HG02938 (cell line): ENCODE measurements at regions not wholly inside any gene's neighbourhood (a gene's known extent, or its start where the extent isn't known, plus 50 kb on each side); places are given as distances from the start of the nearest gene placed in this dataset.

Source experiments
- ATAC-seq: cut with Tn5 transposase; IDR thresholded peaks from one replicate; pipeline ENCODE4 v1.9.1; 2021; ENCODE audit warnings: mild to moderate bottlenecking, moderate library complexity; ENCODE audit not compliant: unreplicated experiment

DNA sequence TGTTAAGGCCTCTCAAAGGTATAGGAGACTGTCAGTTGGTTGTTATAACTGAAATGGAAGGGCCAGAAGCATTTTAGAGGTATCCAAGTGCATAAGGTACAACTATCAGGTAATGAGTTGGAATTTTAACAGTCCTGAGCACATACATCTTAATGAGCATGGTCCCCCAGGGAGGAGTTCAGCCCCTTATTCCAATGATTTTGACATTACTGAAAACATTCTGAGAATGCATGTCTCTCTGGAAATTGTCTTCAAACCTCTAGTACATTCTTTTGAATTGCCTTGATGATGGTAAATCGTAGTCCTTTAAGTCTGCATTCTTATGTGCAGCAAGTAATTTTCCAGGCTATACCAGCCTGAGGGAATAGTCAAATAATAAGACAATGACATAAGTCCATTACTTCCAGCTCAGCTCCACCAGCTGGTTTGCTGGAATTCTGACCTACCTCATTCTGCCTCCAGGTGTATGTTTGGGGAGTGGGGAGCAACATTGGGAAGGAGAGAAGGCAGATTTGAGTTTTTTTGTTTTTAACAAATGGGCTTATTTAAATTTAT lies 239.2 kb downstream of the MSRB3 start:
- ATAC-seq: no peak

DNA sequence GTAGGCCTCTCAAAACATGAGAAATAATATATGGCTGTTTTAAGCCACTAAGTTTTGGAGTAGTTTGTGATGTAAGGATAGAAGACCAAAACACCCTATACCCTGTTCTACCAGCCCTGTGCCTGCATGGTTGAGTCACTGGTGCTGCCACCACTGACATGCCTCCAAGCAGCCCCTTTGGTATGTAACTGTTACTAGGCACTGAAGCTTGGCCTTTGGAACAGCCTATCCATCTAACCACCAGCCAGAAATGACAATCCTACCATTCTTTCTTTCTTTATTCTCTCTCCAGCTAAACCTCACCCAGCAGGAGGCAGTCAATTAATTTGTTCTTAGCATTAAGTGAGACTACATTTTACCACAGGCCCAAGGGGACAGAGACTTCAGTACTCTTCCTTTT lies 240.3 kb downstream of the MSRB3 start:
- ATAC-seq: no peak

DNA sequence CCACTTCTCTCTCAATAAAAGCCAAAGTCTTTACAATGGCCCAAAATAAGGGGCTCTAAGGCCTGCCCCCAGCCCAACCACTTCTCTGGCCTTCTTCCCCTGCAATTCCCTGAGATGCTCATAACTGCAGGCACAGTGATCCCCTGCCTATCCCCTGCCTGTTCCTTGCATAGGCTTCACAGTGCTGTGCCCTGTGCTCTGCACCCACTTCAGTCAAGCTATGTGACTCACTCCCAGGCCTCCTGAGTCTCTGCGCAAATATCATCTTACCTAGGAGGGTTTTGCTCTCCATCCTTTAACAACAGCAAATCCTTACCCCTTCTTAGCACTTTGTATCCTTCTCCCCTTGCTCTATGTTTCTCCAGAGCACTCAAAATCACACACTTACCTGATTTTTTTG lies 242.2 kb downstream of the MSRB3 start:
- ATAC-seq: no peak

DNA sequence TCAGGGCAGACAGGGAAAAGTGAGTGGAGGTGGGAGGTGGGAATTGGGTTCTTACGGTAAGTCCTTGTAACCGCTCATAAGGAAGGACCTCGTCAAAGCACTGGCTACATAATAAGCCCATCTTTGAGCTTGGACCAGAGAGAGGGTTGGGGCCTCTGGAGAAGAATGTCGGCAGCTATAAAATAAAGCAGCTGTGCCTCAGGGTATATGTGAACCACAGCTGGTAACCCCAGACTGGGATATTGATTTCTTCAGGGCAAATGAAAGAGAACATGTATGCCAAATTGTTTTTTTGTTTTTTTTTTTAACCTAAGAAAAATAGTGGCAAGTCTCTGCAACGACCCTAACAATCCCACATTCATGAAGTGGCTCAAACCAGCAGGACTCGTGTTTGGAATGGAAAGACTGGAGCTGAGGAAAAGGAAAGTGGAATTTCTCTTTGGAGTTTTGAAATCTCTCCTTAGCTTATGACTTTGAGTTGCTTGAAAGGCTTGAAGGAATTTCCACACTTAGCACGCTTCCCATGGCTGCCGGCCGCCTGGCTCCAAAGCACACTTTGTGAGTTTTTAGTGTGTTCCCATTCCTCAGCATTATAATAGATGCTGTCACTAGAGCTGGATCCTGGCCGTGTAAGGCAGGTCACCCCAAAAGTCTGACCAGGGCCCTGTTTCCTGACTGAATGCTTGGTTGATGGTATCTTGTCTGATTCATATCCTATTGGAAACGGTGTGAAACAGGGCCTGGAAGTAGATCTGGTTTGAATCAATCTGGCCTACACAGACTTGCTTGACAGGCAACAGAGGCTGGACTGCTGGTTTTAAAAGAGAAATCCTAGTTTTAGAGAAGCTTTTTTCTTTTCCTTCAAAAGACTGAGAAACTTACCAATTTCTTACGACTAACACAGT lies 244.7 kb downstream of the MSRB3 start:
- no peak for ATAC-seq

DNA sequence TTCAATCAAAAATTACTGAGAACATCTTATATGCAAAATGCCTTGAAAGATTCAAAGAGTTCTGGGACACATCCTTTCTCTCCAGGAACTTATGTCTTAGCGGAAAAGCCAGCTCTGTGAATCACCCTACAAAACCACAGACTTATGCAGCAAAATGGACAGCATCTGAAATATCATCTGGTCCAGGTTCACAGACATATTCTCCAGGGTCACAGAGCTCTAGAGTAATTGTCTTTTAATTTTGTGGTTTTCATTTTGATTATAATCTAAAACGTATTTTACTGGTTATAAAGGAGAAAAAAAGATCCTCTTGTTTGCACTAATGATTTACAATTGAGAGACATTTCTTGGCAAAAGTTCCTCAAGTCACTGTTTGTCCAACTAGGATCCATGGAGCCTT lies 246.2 kb downstream of the MSRB3 start:
- ATAC-seq: no peak

DNA sequence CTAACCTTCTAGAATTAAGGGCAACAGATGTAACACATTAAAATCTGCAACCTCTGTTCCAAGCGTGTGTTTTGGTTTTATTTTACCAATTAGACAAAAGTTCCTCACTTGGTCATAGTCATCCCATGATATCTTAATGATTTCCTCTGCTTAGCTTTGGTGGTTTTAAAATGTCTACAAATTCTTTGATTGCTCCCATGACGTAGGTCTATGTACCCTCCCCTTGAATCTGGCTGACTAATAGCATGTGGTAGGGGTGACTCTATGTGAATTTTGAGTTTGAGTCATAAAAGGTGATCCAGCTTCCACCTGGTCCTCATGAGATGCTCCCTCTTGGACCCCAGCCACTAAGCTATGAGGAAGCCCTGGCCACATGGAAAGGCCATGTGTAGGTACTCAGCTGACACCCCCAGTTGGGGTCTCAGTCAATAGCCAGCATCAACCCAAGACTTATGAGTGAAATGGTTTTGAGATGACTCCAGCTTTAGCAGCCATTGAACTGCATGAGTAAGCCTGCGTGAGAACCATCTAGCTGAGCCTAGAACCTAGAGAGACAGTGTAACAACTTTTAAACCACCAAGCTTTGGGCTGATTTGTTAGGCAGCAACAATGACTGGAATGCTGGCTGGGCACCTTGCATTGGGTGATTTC lies 247.1 kb downstream of the MSRB3 start:
- ATAC-seq: no peak

DNA sequence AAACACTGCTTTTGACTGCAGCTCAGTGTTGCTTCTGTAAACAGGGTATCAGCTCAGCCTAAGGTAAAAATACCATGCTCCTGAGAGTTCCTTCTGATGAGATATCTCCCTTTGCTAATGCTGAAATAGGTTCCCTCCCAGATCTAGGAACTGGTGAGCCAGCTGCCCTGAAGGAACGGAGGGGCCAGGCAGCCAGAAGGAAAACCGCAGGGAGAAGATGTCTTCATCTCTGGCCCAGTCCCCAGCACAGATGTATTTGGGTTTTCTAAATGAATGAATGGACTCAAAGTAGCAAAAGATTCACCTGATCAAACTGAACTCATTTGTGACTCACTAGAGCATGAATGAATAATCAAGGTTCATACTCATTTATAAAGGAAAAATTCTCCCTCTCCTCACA lies 247.8 kb downstream of the MSRB3 start:
- no peak for ATAC-seq

DNA sequence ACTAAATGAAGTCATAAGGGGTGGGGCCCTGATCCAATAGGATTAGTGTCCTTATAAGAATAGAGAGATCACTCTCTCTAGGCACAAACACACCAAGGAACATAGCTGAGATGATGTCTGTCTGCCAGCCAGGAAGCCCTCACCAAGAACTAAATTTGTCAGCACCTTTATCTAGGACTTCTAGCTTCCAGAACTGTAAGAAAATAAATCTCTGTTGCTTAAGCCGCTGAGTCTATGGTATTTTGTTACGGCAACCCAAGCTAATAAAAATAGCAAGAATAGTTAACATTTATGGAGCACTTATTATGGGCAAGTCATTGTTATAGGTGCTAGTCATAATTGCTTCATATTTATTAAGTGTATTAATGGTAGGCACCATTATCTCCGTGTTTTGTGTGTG lies 249.6 kb downstream of the MSRB3 start:
- no peak for ATAC-seq

DNA sequence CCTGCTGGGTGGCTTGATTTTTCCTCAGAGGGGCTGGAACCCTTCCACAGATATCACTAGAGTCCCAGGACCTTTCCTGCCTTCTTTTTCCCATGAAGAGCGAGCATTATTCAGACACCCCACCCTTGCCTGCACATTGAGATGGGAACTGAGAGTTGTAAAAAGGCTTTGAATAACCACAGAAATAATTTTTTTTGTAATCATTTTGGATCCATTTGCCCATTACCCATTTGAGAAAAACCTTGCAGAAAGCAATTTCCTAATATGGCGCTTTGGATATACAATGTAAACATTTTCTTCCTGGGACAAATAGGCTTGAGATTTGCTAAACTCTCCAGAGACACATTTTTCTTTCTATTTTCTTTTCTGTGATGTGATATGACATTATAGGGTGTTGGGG lies 250.6 kb downstream of the MSRB3 start:
- ATAC-seq: no peak

DNA sequence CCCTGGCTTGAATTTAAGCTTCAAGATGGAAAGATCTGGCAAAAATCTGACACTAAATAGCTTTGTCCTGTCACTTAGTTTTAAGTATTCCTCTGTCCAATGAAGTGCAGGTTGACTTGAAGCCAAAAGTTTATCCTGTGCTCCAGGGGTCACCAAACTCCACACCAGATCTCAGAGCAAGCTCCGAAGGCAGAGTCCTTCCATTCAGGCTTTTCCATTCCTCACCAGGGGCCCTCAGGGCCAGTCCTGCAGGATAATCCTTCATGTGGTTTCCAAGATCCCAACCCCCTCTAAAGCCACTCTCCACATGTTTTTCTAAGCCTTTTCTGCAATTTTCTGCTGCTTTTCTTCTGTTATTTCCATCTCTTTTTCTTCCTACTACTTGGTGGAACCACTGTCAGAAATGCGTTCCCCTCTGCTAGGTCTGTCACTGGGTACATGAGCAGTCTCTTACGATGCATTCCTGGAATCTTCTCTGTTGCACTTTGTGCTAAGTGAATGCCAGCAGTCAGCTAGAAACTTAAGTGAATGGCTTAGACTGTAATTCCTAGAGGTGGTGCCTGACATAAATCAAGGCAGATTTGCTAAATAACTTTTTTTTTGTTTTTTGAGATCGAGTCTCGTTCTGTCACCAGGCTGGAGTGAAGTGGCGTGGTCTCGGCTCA lies 251.4 kb downstream of the MSRB3 start:
- ATAC-seq: no peak

DNA sequence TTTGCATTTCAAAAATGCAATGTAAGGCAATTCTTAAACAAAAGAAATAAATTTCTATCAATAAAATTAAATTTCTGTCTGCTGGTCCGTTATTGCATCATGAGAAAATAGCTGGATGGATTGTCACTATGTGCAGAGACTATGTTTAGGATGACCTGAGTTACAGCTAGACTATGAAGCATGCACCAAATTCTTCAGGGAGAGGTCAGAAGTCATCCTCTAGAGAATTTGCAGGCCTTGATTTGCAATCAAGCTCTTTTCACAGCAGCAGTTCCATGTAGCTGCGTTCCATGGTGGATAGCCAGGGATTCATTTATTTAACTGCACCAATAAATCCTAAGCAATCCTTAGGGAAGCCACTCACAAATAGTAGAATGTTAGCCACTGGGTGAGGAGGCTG lies 253.7 kb downstream of the MSRB3 start:
- no peak for ATAC-seq

DNA sequence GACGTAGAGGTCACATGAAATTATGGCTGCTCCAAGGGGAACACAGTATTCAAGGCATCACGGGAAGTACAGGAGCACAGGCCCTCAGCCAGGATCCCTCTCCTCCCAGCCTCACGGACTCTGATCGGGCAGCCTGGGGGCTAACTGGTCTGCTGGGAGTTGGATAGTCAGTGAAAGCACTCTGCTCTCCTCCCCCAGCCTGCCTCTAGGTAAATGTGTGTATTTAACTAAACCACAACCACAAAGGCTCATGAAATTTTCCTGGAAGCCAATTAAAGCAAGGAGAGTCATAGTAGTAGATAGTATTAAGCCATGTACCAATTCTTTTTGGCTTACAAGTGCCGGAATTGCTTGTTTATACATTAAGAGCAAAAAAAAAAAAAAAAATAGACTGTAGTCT lies 254.3 kb downstream of the MSRB3 start:
- ATAC-seq: no peak

DNA sequence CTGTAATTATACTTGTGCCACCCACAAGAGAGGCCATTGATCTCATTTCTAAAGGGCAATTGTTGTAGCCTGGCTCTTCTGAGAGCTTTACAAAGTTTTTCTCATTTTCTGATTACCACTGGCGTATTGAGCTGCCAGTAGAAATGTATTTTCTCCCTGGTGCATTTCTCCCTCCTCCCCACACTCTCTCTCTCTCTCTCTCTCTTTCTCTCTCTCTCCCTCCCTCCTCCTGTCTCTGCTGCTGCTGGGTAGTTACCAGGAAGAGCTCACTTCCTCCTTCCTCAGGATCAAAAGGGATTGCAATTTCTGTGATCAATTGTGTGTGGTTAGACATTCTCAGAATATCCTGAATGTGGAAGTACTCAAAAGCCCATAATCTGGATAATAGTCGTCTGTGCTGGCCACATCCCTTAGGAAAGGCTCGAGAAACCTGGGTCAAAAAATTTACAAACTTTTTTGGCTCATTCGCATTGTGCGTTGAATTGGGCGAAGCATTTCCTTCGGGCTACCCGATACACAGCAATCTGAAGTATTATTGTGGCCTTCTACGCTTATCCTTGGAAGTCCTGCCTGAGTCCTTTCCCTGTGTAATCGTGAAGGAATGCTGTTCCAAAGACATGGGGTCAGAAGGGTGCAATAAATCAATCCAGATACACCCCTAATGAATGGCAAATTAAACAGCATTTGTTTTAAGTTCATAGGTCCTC lies 254.8 kb downstream of the MSRB3 start:
- no peak for ATAC-seq

DNA sequence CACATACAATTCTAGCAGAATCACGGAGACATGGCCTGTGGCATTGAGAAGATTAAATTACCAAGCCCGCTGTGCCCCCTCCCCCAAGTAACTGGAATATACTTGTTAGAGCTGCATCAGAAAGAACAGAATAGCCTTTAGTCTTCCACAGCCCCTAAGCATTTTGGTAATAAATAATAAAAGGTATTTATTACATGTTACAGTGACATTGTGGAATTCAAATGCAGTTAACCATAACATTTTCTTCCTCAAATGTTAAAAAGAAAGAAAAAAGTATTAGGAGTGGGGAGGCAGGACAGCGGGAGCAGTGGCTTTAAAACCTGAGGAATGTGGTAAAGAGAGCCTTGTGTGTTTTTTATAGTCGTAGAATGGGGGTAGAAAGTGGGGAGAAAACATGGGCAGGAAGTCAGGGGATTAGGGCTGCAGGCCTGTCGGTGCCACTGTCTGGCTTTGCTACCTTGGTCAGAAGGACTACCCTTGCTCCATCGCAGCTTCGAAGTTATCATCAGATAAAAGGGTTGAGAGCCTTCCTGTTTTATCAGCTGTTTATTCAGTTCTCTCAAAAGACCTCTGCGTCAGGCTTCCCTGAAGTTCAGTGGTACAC lies 255.9 kb downstream of the MSRB3 start:
- ATAC-seq: no peak

DNA sequence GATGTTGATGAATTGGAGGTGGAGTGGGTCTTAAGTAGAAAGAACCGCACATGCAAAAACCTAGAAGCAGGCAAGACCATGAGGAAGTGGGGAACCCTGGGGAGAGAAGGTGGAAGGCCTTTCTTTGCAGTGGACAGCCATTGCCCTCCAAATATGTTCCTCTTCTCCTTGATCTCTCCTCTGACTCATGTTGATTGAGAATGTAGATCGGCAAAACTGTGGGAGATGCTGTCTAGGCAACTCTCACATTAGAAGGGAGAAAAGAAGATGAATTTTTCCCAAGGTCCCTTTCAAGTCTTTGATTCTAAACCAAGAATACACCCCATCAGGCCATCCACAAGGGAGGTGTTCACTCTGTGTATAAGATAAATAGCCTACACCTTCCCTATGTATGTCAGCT lies 257.5 kb downstream of the MSRB3 start:
- ATAC-seq: no peak

DNA sequence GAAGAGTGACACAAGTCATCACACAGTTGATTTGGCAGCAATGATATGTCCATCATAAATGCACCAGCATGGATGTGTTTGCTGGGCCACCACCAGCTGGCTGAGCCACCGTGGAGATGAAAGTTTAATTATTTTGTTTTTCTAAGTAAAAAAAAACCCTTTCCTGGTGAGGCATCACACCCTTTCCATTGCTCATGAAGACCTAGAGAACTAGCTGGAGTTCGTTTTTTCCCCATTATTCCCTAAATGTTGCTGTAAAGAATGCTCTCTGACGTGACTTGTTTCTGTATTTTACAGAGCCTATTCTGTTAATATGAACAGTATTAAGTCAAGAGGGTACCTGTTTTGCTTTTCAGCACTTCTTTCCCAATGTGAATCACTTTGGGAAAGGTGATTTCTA lies 257.9 kb downstream of the MSRB3 start:
- ATAC-seq: no peak

DNA sequence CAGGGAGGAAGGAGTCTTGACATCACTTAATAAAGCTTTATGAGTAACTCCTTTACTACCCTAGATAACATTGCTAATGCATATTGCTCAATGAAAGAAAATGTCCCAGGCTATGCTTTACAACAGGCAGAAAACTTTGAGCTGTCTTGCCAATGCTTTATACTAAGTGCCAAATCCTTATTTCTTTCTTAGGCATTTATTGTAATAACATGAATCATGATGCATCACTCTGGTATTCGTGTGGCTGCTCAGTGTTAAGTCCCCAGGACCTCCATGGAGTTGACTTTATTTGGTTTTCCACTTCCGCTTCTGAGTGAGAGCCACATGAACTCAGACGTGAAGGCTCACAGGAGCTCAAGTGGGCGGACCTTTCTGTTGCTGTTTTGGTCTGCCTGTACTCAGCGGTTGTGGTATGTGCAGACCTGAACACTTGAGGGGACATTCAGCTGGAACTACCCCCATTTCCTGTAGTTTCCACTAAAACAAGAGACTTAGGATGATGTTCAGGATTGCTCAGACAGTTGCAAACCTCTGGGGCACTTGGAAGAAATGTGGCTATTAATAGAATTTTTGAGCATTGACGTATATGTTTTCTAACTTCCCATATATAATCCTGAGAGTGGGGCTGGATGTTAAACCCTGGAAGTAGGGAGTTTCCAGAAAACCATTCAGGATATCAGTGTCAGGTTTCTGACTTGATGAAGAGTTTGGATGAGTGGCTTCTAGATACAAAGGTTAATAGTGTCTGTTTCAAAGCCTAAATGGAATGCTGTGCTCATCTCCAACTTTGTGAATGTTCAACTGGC lies 258.6 kb downstream of the MSRB3 start:
- ATAC-seq: no peak

DNA sequence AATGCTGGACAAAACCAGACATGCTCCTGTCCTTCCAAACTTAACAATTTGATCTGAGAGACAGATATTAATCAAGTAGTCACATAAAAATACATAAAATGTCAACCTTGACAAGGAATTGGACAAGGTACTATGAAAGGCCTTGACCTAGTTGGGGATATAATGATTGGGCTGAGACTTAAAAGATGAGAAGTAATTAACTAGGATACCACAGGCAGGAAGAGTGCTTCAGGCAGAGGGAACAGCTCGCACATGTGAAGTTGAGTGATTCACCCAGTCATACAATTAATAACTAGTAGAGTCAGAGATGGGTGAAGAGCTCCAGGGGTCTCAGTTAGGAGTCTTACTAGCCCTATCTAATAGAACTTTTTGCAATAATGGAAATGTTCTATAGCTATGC lies 259.5 kb downstream of the MSRB3 start:
- no peak for ATAC-seq

DNA sequence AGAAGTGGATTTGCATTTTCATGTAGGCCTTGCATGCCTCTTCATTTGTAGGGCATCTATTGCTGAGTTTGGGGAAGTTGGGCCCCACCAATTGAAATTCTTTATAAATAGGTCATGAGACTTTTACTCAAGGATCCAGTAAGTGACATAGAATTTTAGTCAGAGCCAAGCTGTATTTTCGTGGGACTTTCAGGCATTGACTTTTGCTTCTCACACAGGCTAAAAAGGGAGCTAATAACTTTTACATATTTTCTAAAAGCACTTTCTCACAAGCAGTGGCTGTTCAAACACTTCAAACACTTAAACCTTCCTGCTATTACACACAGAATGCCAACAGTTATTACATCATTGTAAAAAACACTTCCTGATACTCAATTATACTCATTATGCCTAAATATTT lies 260.5 kb downstream of the MSRB3 start:
- no peak for ATAC-seq

DNA sequence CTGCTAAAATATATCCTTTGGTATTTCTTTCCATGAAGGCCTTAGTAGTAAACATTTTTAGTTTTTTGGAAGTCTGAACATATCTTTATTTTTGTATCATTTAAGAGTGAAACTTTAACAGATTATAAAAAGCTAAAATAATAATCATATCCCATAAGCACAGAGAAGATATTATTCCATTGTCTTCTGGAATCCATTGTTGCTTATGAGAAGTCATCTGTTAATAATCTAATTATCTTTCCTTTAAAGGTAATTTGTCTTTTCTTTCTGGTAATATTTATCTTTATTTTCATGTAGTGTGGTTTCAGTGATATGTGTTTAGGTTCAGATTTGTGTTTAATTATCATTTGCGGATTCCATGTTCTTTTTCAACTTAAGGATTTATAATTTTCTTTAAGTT lies 261.7 kb downstream of the MSRB3 start:
- ATAC-seq: no peak
